Central memory CD8-positive, alpha-beta T cell (primary cell): ENCODE measurements at regions not wholly inside any gene's neighbourhood (a gene's known extent, or its start where the extent isn't known, plus 50 kb on each side); places are given as distances from the start of the nearest gene placed in this dataset.

Experiments used
- ATAC-seq: fragments of 150-1000 bp; cut with Tn5 transposase; replicated peaks from 2 replicates; pipeline ENCODE4 v1.10.0; 2022; ENCODE audit warnings: mild to moderate bottlenecking, moderate FRiP score, moderate number of reproducible peaks; ENCODE audit not compliant: poor library complexity, severe bottlenecking; ENCODE audit errors: extremely low read depth
- DNase-seq, 2 donors: peaks; one replicate each; pipeline ENCODE4 v3.0.0; 2021; ENCODE audit warnings: low spot score in 2 of 2
- H3K27ac Mint-ChIP-seq: one replicate; pipeline ENCODE4 v1.8.0; 2022; ENCODE audit warnings: low read depth, mild to moderate bottlenecking, moderate library complexity, mixed read lengths
- H3K27me3 Mint-ChIP-seq: one replicate; pipeline ENCODE4 v1.8.0; 2022; ENCODE audit warnings: mixed read lengths
- H3K36me3 Mint-ChIP-seq: one replicate; pipeline ENCODE4 v1.8.0; 2022; ENCODE audit warnings: mild to moderate bottlenecking, moderate library complexity, mixed read lengths; ENCODE audit not compliant: insufficient read depth
- H3K4me1 Mint-ChIP-seq: one replicate; pipeline ENCODE4 v1.8.0; 2022; ENCODE audit warnings: mixed read lengths
- H3K4me3 Mint-ChIP-seq: one replicate; pipeline ENCODE4 v1.8.0; 2022; ENCODE audit warnings: mild to moderate bottlenecking, moderate library complexity, mixed read lengths
- H3K9me3 Mint-ChIP-seq: one replicate; pipeline ENCODE4 v1.8.0; 2022; ENCODE audit warnings: mixed read lengths

- H3K4me1 Mint-ChIP-seq, result no peaks in the 10 kb centered on the region
- ATAC-seq (no peak), DNase-seq (no peak)
- H3K9me3 Mint-ChIP-seq, result no peaks in the 10 kb centered on the region
- no peaks in the 10 kb centered on the region for H3K36me3 Mint-ChIP-seq
- no peak overlapping the region for H3K27ac Mint-ChIP-seq
- peaks cover 54% of the 10 kb centered on the region for H3K27me3 Mint-ChIP-seq
- H3K4me3 Mint-ChIP-seq, result no peak overlapping the region
Measured at GRCh38 chr15:39310633-39311032, 270.2 kb upstream of the THBS1 start.

- H3K4me1 Mint-ChIP-seq, result no peaks in the 10 kb centered on the region
- no peaks in the 10 kb centered on the region for H3K36me3 Mint-ChIP-seq
- no peak for DNase-seq
- H3K27ac Mint-ChIP-seq, result no peak overlapping the region
- no peak for ATAC-seq
- peaks cover 30% of the 10 kb centered on the region for H3K27me3 Mint-ChIP-seq
- no peaks in the 10 kb centered on the region for H3K9me3 Mint-ChIP-seq
- no peak overlapping the region for H3K4me3 Mint-ChIP-seq
Measured at GRCh38 chr15:39312984-39313383, 267.9 kb upstream of the THBS1 start.

DNA sequence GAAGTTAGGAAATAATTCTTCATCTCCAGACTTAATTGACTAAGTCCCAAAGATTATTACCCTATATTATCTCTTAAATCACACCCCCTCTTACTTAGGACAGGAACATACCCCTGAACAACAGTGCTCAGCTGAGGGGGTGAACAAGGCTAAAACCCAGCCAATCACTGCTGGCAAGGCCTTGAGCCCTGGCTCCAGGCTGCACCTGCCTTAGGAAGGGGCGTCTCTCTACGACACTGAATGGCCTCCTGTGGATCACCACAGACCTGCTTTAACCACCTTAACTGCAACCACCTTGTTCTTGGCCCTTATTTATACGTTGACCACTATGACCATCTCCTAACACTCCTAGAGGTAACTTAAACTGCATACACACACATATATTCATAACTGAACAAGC lies 267.4 kb upstream of the THBS1 start:
- H3K4me3 Mint-ChIP-seq, result no peak overlapping the region
- DNase-seq (no peak), ATAC-seq (no peak)
- no peak overlapping the region for H3K27ac Mint-ChIP-seq
- H3K9me3 Mint-ChIP-seq, result no peaks in the 10 kb centered on the region
- H3K36me3 Mint-ChIP-seq, result no peaks in the 10 kb centered on the region
- H3K27me3 Mint-ChIP-seq, result peaks cover 30% of the 10 kb centered on the region
- H3K4me1 Mint-ChIP-seq, result no peaks in the 10 kb centered on the region

DNA sequence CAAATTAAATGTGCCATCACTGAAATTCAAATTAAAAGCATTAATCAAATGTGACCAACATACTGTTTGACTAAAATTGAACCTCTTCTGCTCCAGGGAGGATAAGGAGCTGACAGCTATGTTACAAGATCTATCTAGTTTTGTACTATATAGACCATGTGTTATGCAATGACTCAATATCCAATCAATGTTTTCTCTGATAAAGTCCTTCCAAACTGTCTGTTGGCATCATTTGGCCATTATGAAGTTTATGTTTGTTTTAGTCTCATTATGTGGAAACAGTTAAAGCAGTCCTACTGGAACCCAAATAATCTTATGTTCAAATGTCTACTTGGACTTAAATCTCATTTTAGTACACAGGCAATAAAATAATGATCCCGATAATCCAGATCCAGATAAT lies 267.0 kb upstream of the THBS1 start:
- no peaks in the 10 kb centered on the region for H3K9me3 Mint-ChIP-seq
- DNase-seq, result no peak
- H3K27ac Mint-ChIP-seq, result no peak overlapping the region
- no peak overlapping the region for H3K4me3 Mint-ChIP-seq
- ATAC-seq, result no peak
- peaks cover 28% of the 10 kb centered on the region for H3K27me3 Mint-ChIP-seq
- no peaks in the 10 kb centered on the region for H3K4me1 Mint-ChIP-seq
- no peaks in the 10 kb centered on the region for H3K36me3 Mint-ChIP-seq

GRCh38 chr15:39315206-39315850 lies 265.6 kb upstream of the THBS1 start:
- no peak for ATAC-seq
- Mint-ChIP-seq H3K36me3 (no peaks in the 10 kb centered on the region), H3K27me3 (peaks cover 17% of the 10 kb centered on the region), H3K27ac (no peak overlapping the region), H3K4me3 (no peak overlapping the region), H3K9me3 (no peaks in the 10 kb centered on the region), H3K4me1 (no peaks in the 10 kb centered on the region)
- DNase-seq, result no peak

GRCh38 chr15:39317225-39317624 lies 263.7 kb upstream of the THBS1 start:
- Mint-ChIP-seq H3K4me3 (no peak overlapping the region), H3K27me3 (peaks cover 10% of the 10 kb centered on the region), H3K27ac (no peak overlapping the region), H3K9me3 (peaks cover 6% of the 10 kb centered on the region), H3K4me1 (no peaks in the 10 kb centered on the region), H3K36me3 (no peaks in the 10 kb centered on the region)
- no peak for DNase-seq
- no peak for ATAC-seq

- H3K4me3 Mint-ChIP-seq, result no peak overlapping the region
- H3K4me1 Mint-ChIP-seq, result no peaks in the 10 kb centered on the region
- peaks cover 6% of the 10 kb centered on the region for H3K9me3 Mint-ChIP-seq
- no peak for DNase-seq
- H3K27me3 Mint-ChIP-seq, result peaks cover 11% of the 10 kb centered on the region
- no peak for ATAC-seq
- no peak overlapping the region for H3K27ac Mint-ChIP-seq
- H3K36me3 Mint-ChIP-seq, result no peaks in the 10 kb centered on the region
Measured at GRCh38 chr15:39318231-39318630, 262.6 kb upstream of the THBS1 start.

- DNase-seq (no peak), ATAC-seq (no peak)
- Mint-ChIP-seq H3K9me3 (peaks cover 6% of the 10 kb centered on the region), H3K4me3 (no peak overlapping the region), H3K36me3 (no peaks in the 10 kb centered on the region), H3K27me3 (peaks cover 29% of the 10 kb centered on the region), H3K27ac (no peak overlapping the region), H3K4me1 (no peaks in the 10 kb centered on the region)
Measured at GRCh38 chr15:39320355-39320754, 260.5 kb upstream of the THBS1 start.

DNA sequence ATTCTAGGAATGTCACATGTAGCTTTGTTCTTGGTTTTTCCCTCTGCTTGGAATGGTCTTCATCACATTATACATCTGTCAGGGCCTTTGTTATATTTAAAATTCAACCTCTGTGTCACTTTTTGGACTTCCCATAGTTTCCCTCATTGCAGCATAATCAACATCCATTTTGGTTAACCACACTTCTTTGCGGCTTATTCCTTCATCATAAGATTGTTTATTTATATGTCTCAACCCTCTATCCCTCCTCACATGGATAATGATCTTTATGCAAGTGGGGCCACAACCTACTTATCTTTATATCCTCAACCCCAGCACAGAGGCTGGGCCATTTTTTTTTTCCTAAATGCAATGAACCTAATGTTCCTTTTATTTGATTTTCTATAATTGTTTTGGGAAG lies 260.0 kb upstream of the THBS1 start:
- Mint-ChIP-seq H3K4me3 (no peak overlapping the region), H3K27ac (no peak overlapping the region), H3K27me3 (peaks cover 34% of the 10 kb centered on the region), H3K9me3 (peaks cover 6% of the 10 kb centered on the region), H3K4me1 (no peaks in the 10 kb centered on the region), H3K36me3 (no peaks in the 10 kb centered on the region)
- no peak for ATAC-seq
- no peak for DNase-seq

GRCh38 chr15:39321977-39322376 lies 258.9 kb upstream of the THBS1 start:
- Mint-ChIP-seq H3K4me1 (no peaks in the 10 kb centered on the region), H3K9me3 (peaks cover 6% of the 10 kb centered on the region), H3K4me3 (no peak overlapping the region), H3K27ac (no peak overlapping the region), H3K27me3 (peaks cover 45% of the 10 kb centered on the region), H3K36me3 (no peaks in the 10 kb centered on the region)
- no peak for ATAC-seq
- no peak for DNase-seq

DNA sequence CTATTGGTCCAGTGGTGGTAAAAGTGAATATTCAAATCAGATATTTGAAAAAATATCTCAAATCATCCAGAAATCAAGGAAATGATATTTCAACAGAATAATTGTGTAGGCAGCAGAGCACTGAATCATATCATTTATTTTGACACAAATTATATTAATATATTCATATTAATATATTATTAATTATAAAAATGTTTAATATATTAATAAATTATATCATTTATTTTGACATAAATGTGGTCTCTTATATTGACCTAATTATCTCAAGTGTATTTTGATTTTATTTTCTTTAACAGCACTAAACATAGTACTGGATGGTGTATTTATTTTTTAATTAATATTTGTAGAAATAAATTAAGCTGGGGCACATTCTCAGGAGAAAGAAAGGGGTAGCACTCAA lies 257.7 kb upstream of the THBS1 start:
- H3K27me3 Mint-ChIP-seq, result peaks cover 57% of the 10 kb centered on the region
- DNase-seq (no peak), ATAC-seq (no peak)
- H3K4me1 Mint-ChIP-seq, result no peaks in the 10 kb centered on the region
- H3K36me3 Mint-ChIP-seq, result no peaks in the 10 kb centered on the region
- peaks cover 6% of the 10 kb centered on the region for H3K9me3 Mint-ChIP-seq
- no peak overlapping the region for H3K4me3 Mint-ChIP-seq
- H3K27ac Mint-ChIP-seq, result no peak overlapping the region

- Mint-ChIP-seq H3K27ac (no peak overlapping the region), H3K9me3 (peaks cover 6% of the 10 kb centered on the region), H3K4me1 (no peaks in the 10 kb centered on the region), H3K4me3 (no peak overlapping the region), H3K27me3 (peaks cover 63% of the 10 kb centered on the region), H3K36me3 (no peaks in the 10 kb centered on the region)
- no peak for DNase-seq
- no peak for ATAC-seq
Measured at GRCh38 chr15:39323706-39324105, 257.2 kb upstream of the THBS1 start.

DNA sequence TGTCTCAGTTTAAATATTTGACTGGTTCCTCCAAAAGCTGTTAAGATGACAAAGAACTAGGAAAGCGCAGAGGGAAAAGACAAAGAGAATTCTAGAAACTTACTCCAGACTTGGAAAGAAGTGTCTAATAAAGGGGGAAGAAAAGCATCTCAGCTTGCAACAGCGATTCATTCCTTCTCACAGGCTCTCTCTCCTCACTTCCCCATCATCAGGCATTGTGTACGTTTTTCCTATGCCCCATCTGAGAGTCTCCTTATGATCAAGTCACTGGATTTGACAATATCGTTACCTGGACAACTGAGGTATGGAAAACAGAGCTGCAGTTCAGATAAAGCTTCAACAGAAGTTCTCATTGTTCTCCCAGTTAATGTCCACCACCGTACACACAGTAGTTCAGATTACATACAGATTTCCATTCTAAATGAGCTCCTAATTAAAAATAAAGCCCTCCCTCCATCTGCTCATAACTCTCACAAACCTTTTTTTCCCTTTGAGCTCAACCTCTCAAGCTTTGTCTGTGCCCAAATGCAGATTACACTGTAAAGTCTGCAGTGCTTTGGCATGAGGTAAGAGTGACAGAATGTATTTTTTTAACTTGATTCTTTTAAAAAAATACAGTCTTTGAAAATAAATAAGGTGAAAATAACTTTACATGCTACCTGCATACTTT lies 254.4 kb upstream of the THBS1 start:
- H3K27ac Mint-ChIP-seq, result no peak overlapping the region
- ATAC-seq (no peak), DNase-seq (no peak)
- peaks cover 77% of the 10 kb centered on the region for H3K27me3 Mint-ChIP-seq
- H3K36me3 Mint-ChIP-seq, result no peaks in the 10 kb centered on the region
- no peak overlapping the region for H3K4me3 Mint-ChIP-seq
- no peaks in the 10 kb centered on the region for H3K4me1 Mint-ChIP-seq
- no peaks in the 10 kb centered on the region for H3K9me3 Mint-ChIP-seq
